H7 (cell line): ENCODE measurements at regions not wholly inside any gene's neighbourhood (a gene's known extent, or its start where the extent isn't known, plus 50 kb on each side); places are given as distances from the start of the nearest gene placed in this dataset.
"Not testable (repeated sequence)": the region's sequence is repeated elsewhere in the genome, so short reads cannot be mapped to it uniquely, and the experiment has no call there.

Experiments used
- DNase-seq: peaks from one replicate; pipeline ENCODE4 v3.0.0; 2012
- H3K27me3 ChIP-seq: 2 replicates; pipeline ENCODE4 v1.6.0; 2011; ENCODE audit warnings: mild to moderate bottlenecking, low read length; ENCODE audit not compliant: control insufficient read depth, insufficient read depth
- H3K36me3 ChIP-seq: replicated peaks from 2 replicates; pipeline ENCODE4 v1.5.1; 2011; ENCODE audit warnings: low read length; ENCODE audit not compliant: control insufficient read depth, insufficient read depth
- H3K4me3 ChIP-seq: 2 replicates; pipeline ENCODE4 v1.5.1; 2011; ENCODE audit warnings: low read depth, mild to moderate bottlenecking, control low read depth, low read length, moderate library complexity; ENCODE audit not compliant: insufficient read depth

DNA sequence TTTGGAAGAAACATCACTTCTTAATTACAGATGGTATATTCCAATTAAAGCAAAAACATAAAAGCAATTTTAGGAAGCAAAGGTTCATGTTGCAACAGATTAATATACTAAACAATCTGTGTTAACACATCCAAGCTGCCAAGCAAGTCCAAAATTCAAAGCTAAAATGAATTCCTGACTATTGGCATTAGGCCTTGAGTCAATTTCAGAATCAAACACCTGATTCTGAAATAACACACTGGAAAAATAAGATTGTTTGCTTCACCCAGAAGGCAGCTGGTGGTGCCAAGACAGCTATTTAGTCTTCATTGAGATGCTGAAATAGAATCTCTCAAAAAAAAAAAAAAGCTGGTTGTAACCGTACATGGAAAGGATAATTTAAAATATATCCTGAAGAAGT lies 465.6 kb downstream of the SOCS6 start:
- no peak for DNase-seq
- no peaks in the 10 kb centered on the region for H3K27me3 ChIP-seq
- H3K36me3 ChIP-seq: no peaks in the 10 kb centered on the region
- no peak overlapping the region for H3K4me3 ChIP-seq

DNA sequence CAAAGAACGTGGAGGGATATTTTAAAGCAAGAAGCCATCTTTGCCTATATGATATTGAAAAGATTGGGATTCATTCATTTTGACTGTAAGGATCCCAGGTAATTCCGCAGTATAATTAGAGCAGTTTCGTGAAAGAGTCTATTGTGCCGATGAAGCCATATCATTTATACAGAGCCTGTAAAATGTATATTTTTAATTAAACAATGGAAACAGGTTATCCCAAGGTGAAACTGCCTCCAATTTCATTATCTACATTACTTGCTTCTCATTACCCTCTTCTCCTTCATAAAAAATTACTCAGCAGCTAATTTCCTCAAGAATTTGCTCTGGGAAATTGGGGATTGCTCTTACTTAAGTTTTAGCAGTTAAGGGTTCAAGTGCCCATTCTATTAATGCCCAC lies 444.1 kb downstream of the SOCS6 start:
- H3K36me3 ChIP-seq: no peaks in the 10 kb centered on the region
- no peak for DNase-seq
- H3K27me3 ChIP-seq: no peaks in the 10 kb centered on the region
- no peak overlapping the region for H3K4me3 ChIP-seq

DNA sequence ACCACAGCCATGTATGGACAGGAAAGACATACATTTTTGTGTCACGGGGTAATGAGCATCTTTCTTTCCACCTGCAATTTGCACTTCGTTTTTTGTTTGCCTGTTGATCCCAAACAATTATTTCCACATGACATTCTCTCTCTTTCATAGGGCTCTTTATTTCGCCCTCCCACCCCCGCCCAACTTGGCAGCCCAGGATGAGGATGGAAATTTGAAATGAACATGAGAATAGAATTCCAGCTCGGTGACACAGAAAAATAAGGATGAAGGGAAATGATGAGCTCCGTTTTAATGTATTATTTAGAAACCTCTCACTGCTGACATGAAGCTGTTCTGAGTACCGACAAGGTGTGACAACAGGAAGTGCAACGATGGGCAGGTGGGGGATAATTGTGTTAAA lies 443.3 kb downstream of the SOCS6 start:
- no peak overlapping the region for H3K4me3 ChIP-seq
- H3K36me3 ChIP-seq: no peaks in the 10 kb centered on the region
- H3K27me3 ChIP-seq: no peaks in the 10 kb centered on the region
- no peak for DNase-seq

DNA sequence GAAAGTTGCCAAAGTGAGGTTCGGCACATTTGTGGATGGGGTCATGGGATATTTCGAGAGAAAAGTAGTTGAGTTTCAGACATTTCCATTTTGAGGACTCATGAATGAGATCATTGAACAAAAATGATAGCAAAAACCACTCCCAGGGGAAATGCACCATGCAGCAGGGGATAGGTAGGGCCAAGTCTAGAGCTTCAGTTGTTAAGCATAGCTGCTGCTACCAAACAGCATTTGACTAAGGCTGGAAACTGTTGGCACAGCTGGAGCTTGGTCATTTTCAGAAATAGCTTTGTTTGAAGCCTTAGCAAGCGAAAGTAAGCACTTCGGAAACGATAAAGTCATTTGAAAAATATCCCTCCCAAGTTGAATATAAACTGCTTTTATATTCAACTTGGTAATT lies 431.8 kb downstream of the SOCS6 start:
- H3K27me3 ChIP-seq: no peaks in the 10 kb centered on the region
- no peak overlapping the region for H3K4me3 ChIP-seq
- no peaks in the 10 kb centered on the region for H3K36me3 ChIP-seq
- DNase-seq: no peak

DNA sequence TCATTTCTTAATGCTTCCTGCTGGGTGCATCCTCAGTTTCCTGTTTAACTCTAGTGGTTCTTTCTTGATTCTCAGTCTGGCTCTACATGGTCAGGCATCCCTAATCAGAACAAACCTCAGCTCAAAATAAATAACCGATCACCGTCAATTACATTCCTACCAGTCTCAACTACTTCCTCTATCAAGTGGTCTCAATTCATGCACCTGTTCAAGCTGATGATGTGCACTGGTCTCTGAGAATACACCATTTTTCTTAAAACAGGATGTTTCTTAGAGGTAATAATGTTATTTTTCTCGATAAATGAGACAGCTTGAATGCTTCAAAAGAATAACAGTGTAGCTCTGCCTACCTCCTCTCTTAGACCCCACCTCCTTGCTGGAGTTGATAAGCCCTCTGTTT lies 420.9 kb downstream of the SOCS6 start:
- DNase-seq: no peak
- Histone ChIP-seq H3K4me3 (no peak overlapping the region), H3K27me3 (no peaks in the 10 kb centered on the region), H3K36me3 (no peaks in the 10 kb centered on the region)

DNA sequence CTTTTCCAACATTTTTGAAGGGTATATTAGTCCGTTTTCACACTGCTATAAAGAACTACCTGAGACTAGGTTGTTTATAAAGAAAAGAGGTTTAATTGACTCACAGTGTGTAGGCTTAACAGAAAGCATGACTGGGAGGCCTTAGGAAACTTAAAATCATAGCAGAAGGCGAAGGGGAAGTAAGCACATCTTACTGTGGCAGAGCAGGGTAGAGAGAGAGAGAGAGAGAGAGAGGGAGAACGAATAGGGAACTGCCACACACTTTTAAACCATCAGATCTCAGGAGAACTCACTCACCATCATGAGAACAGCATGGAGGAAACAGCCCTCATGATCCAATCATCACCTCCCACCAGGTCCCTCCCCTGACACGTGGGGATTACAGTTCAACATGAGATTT lies 420.3 kb downstream of the SOCS6 start:
- no peak overlapping the region for H3K4me3 ChIP-seq
- no peaks in the 10 kb centered on the region for H3K36me3 ChIP-seq
- no peaks in the 10 kb centered on the region for H3K27me3 ChIP-seq
- DNase-seq: no peak

GRCh38 chr18:70705831-70706416 lies 417.1 kb downstream of the SOCS6 start:
- DNase-seq: no peak
- no peaks in the 10 kb centered on the region for H3K27me3 ChIP-seq
- H3K36me3 ChIP-seq: no peaks in the 10 kb centered on the region
- no peak overlapping the region for H3K4me3 ChIP-seq

GRCh38 chr18:70700496-70700895 lies 411.7 kb downstream of the SOCS6 start:
- Histone ChIP-seq H3K36me3 (no peaks in the 10 kb centered on the region), H3K4me3 (no peak overlapping the region), H3K27me3 (no peaks in the 10 kb centered on the region)
- no peak for DNase-seq

GRCh38 chr18:70698574-70698973 lies 409.7 kb downstream of the SOCS6 start:
- no peak for DNase-seq
- Histone ChIP-seq H3K4me3 (no peak overlapping the region), H3K36me3 (no peaks in the 10 kb centered on the region), H3K27me3 (no peaks in the 10 kb centered on the region)

DNA sequence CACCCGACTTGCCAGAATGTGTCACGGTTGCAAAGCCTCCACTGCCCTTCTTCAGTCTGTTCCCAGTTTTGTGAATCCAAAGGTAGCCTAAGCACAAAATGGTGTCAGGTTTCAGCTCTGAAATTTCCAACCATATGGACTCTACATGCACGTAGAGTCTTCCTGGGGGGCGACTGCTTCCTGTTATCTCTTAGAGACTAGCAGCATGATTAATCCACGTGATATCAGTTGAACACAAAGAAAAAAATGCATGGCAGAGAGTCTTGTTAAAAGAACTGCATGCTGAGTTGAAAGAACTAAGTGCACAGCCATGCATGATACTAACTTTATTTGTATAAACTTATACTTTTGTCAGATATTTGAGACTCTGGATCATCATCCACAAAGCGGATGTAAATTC lies 404.4 kb downstream of the SOCS6 start:
- no peak for DNase-seq
- Histone ChIP-seq H3K36me3 (no peaks in the 10 kb centered on the region), H3K4me3 (no peak overlapping the region), H3K27me3 (no peaks in the 10 kb centered on the region)

DNA sequence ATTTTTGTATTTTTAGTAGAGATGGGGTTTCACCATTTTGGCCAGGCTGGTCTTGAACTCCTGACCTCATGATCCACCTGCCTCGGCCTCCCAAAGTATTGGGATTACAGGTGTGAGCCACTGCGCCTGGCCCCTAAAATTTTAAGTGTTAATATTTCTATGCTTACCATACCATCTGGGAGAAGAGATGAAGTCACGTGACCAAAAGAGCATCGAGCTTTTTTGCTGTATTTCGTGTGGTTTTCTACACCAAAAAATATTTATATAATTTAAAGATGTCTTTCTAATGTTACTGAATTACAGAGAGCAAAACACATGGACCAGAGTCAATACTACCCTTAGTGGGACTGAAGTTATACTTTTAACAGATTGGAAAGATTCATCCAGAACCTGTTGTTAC lies 400.9 kb downstream of the SOCS6 start:
- not testable (repeated sequence) for H3K4me3 ChIP-seq, DNase-seq, H3K27me3 ChIP-seq, H3K36me3 ChIP-seq

GRCh38 chr18:70688286-70688685 lies 399.4 kb downstream of the SOCS6 start:
- Histone ChIP-seq H3K4me3 (no peak overlapping the region), H3K36me3 (no peaks in the 10 kb centered on the region), H3K27me3 (no peaks in the 10 kb centered on the region)
- no peak for DNase-seq

GRCh38 chr18:70684821-70685220 lies 396.0 kb downstream of the SOCS6 start:
- no peaks in the 10 kb centered on the region for H3K36me3 ChIP-seq
- H3K4me3 ChIP-seq: no peak overlapping the region
- no peaks in the 10 kb centered on the region for H3K27me3 ChIP-seq
- DNase-seq: no peak

- DNase-seq: no peak
- no peaks in the 10 kb centered on the region for H3K36me3 ChIP-seq
- no peaks in the 10 kb centered on the region for H3K27me3 ChIP-seq
- no peak overlapping the region for H3K4me3 ChIP-seq
Observed at GRCh38 chr18:70683263-70683662, 394.4 kb downstream of the SOCS6 start.

DNA sequence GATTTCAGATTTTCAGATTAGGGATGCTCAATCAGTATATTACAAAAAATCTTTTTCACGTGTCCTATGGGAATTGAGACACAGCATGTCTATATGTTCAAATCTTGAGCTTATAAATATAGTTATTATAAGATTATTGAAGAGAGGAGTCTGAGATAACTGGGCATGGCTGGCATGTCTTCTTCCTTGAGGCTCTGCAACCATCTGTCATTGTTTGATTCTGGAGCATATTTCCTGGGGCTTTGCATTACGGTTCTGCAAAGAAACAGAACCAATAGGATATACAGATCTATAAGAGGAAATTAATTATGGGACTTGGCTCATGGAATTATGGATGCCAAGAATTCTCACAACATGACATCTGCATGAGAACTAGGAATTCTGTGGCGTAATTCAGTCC lies 386.1 kb downstream of the SOCS6 start:
- Histone ChIP-seq H3K4me3 (no peak overlapping the region), H3K27me3 (no peaks in the 10 kb centered on the region), H3K36me3 (no peaks in the 10 kb centered on the region)
- no peak for DNase-seq

DNA sequence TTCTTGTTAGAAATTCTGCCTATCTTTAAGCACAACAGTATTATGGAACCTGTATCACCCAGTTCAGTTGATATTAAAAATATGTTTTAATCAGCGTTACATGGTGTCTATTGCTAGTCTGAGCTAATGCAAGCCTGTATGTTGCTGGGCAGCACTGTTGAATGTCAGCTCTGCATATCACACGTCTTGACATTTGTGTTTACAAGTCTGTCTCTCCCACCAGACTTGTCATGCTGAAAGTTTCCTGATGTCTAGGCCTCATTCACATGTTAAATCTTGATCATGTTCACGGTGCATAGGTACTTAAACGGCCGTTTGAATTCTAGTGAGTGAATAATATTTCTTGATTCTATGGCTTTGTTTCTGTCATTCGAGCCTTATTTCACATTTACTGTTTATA lies 385.0 kb downstream of the SOCS6 start:
- DNase-seq: no peak
- Histone ChIP-seq H3K4me3 (no peak overlapping the region), H3K27me3 (no peaks in the 10 kb centered on the region), H3K36me3 (no peaks in the 10 kb centered on the region)
